CD14-positive monocyte (primary cell): ENCODE measurements at regions not wholly inside any gene's neighbourhood (a gene's known extent, or its start where the extent isn't known, plus 50 kb on each side); places are given as distances from the start of the nearest gene placed in this dataset.

Experiments
- DNase-seq, 3 donors: peaks; one replicate each; pipeline ENCODE4 v3.0.0-alpha.2; 2011 to 2022
- H2AFZ ChIP-seq: 2 replicates; pipeline ENCODE4 v1.6.0; 2012; ENCODE audit warnings: mild to moderate bottlenecking, low read depth, low read length, inconsistent platforms; ENCODE audit not compliant: insufficient read depth, poor library complexity, severe bottlenecking
- H3K27ac ChIP-seq, 2 donors: 1 replicate in 1 of 2; 2 replicates in 1 of 2; pipeline ENCODE4 v1.5.1; 2012 to 2013; ENCODE audit warnings: low read length in 2 of 2, control low read depth in 1 of 2, inconsistent platforms in 1 of 2, low read depth in 1 of 2, mild to moderate bottlenecking in 1 of 2
- H3K27me3 ChIP-seq, 2 donors: one replicate each; pipeline versions ENCODE4 v1.6.0 to v1.6.1; 2011 to 2013; ENCODE audit warnings: low read length in 2 of 2; ENCODE audit not compliant: control insufficient read depth in 2 of 2, insufficient read depth in 2 of 2
- H3K36me3 ChIP-seq, 2 donors: replicated peaks in 1 of 2; 1 replicate in 1 of 2; 2 replicates in 1 of 2; pipeline versions ENCODE4 v1.5.1 to v1.6.1; 2012 to 2013; ENCODE audit warnings: low read length in 2 of 2, control low read depth in 1 of 2, inconsistent platforms in 1 of 2, mild to moderate bottlenecking in 1 of 2; ENCODE audit not compliant: insufficient read depth in 2 of 2, control insufficient read depth in 1 of 2
- H3K4me1 ChIP-seq, 2 donors: 1 replicate in 1 of 2; 2 replicates in 1 of 2; pipeline versions ENCODE4 v1.5.1 to v1.6.1; 2012 to 2013; ENCODE audit warnings: low read length in 2 of 2, control low read depth in 1 of 2, inconsistent platforms in 1 of 2, mild to moderate bottlenecking in 1 of 2, moderate library complexity in 1 of 2; ENCODE audit not compliant: insufficient read depth in 2 of 2, control insufficient read depth in 1 of 2
- H3K4me2 ChIP-seq: replicated peaks from 2 replicates; pipeline ENCODE3; 2012; ENCODE audit warnings: low read length, moderate library complexity, mild to moderate bottlenecking; ENCODE audit not compliant: poor library complexity, severe bottlenecking; ENCODE audit errors: extremely low read depth
- H3K4me3 ChIP-seq, 3 experiments: fragments of 200-600 bp in 1 of 3; sonication (generic) in 1 of 3; replicated peaks in 1 of 3; 1 replicate in 2 of 3; 2 replicates in 1 of 3; pipeline ENCODE4 v1.5.1; 2011 to 2013; ENCODE audit warnings: low read length in 3 of 3, mild to moderate bottlenecking in 3 of 3, control low read depth in 2 of 3, low read depth in 2 of 3, inconsistent platforms in 1 of 3, moderate library complexity in 1 of 3
- H3K79me2 ChIP-seq: 2 replicates; pipeline ENCODE4 v1.6.0; 2012; ENCODE audit warnings: mild to moderate bottlenecking, control low read depth, inconsistent platforms, low read length, moderate library complexity; ENCODE audit not compliant: insufficient read depth
- H3K9ac ChIP-seq: 2 replicates; pipeline ENCODE4 v1.6.0; 2017; ENCODE audit warnings: low read length, mild to moderate bottlenecking; ENCODE audit not compliant: insufficient read depth, poor library complexity, severe bottlenecking
- H3K9me3 ChIP-seq, 2 donors: replicated peaks in 1 of 2; 1 replicate in 1 of 2; 2 replicates in 1 of 2; pipeline versions ENCODE4 v1.5.1 to v1.6.1; 2012 to 2013; ENCODE audit warnings: low read length in 2 of 2, control low read depth in 1 of 2; ENCODE audit not compliant: control insufficient read depth in 1 of 2, insufficient read depth in 1 of 2
- H4K20me1 ChIP-seq: 2 replicates; pipeline ENCODE4 v1.6.0; 2012; ENCODE audit warnings: mild to moderate bottlenecking, low read length, control low read depth, moderate library complexity; ENCODE audit not compliant: insufficient read depth
- H3K27ac Mint-ChIP-seq, 7 donors: one replicate each; pipeline ENCODE4 v1.8.0; 2020; ENCODE audit warnings: mild to moderate bottlenecking in 7 of 7, mixed read lengths in 7 of 7, moderate library complexity in 6 of 7, inconsistent platforms in 2 of 7
- H3K27me3 Mint-ChIP-seq, 3 donors: one replicate each; pipeline ENCODE4 v1.8.0; 2021 to 2022; ENCODE audit warnings: low read depth in 3 of 3, mild to moderate bottlenecking in 3 of 3, mixed read lengths in 3 of 3, moderate library complexity in 3 of 3, inconsistent platforms in 1 of 3
- H3K36me3 Mint-ChIP-seq, 2 donors: one replicate each; pipeline ENCODE4 v1.8.0; 2020; ENCODE audit warnings: mixed read lengths in 2 of 2, inconsistent platforms in 1 of 2, mild to moderate bottlenecking in 1 of 2
- H3K4me1 Mint-ChIP-seq: one replicate; pipeline ENCODE4 v1.8.0; 2020; ENCODE audit warnings: mild to moderate bottlenecking, mixed read lengths
- H3K4me3 Mint-ChIP-seq, 2 donors: one replicate each; pipeline ENCODE4 v1.8.0; 2020; ENCODE audit warnings: mild to moderate bottlenecking in 2 of 2, mixed read lengths in 2 of 2, moderate library complexity in 1 of 2
- H3K9me3 Mint-ChIP-seq, 7 donors: one replicate each; pipeline ENCODE4 v1.8.0; 2020 to 2022; ENCODE audit warnings: mixed read lengths in 7 of 7, mild to moderate bottlenecking in 6 of 7, moderate library complexity in 6 of 7, inconsistent platforms in 2 of 7
- CTCF ChIP-seq: fragments of 200-600 bp; IDR thresholded peaks from one replicate; pipeline ENCODE4 v1.8.0; 2022; ENCODE audit warnings: antibody characterized with exemption, mild to moderate bottlenecking
- WGBS: methylation state at CpG from one replicate; pipeline ENCODE4 v1.1.5; 2013; ENCODE audit warnings: missing lambda C conversion rate; ENCODE audit not compliant: insufficient coverage; 5-methylcytosine and 5-hydroxymethylcytosine counted together
- intact Hi-C, 2 donors: fragments of 100-400 bp; cut with micrococcal nuclease; formaldehyde crosslinking; loops; one replicate each; pipeline versions ENCODE4 v1.15.0 to v1.15.1; 2023

DNA sequence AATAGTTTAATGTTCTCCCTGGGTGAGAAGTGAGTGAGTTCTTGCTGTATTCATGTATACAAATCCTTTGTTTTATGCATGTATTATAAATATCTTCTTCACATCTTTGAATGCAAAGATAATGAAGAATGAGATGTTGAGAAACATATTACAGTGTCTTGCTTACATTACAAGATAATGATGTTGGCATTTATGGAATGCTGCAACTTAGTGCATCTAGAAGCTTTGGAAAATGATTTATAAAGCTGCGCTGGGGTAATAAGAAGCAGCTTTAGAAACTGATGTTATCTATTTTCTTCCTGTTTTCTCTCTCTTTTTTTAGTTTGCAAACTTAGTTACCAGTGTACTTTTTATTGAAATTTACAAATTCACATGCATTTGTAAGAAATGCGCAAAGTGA is 673.4 kb downstream of the KCTD16 start:
- Histone ChIP-seq H3K9ac (no peak overlapping the region), H3K4me1 (no peaks in the 10 kb centered on the region), H3K4me2 (no peak overlapping the region), H3K9me3 (peaks cover 17 to 22% of the 10 kb centered on the region in 2 donors), H3K4me3 (no peak overlapping the region), H4K20me1 (no peaks in the 10 kb centered on the region), H3K36me3 (no peaks in the 10 kb centered on the region), H3K27ac (no peak overlapping the region), H2AFZ (no peak overlapping the region), H3K79me2 (no peaks in the 10 kb centered on the region), H3K27me3 (no peaks in the 10 kb centered on the region)
- DNase-seq, result no peak
- intact Hi-C loops, result no loop called here
- H3K27me3 Mint-ChIP-seq, result no peaks in the 10 kb centered on the region
- H3K9me3 Mint-ChIP-seq, result peaks cover 3 to 16% (median 11%) of the 10 kb centered on the region in 7 donors
- WGBS, result no CpG with 5 or more reads among the region's 2 CpGs
- no peak overlapping the region for H3K27ac Mint-ChIP-seq
- TF ChIP-seq CTCF, result no peak
- no peaks in the 10 kb centered on the region for H3K36me3 Mint-ChIP-seq
- no peak overlapping the region for H3K4me3 Mint-ChIP-seq
- no peaks in the 10 kb centered on the region for H3K4me1 Mint-ChIP-seq

- Histone ChIP-seq H3K9me3 (peaks cover 3 to 9% of the 10 kb centered on the region in 2 donors), H3K27ac (no peak overlapping the region), H3K4me2 (no peak overlapping the region), H3K79me2 (no peaks in the 10 kb centered on the region), H3K4me3 (no peak overlapping the region), H4K20me1 (no peaks in the 10 kb centered on the region), H3K36me3 (no peaks in the 10 kb centered on the region), H3K27me3 (no peaks in the 10 kb centered on the region), H3K4me1 (no peaks in the 10 kb centered on the region), H2AFZ (no peak overlapping the region), H3K9ac (no peak overlapping the region)
- Mint-ChIP-seq H3K4me1 (no peaks in the 10 kb centered on the region), H3K36me3 (no peaks in the 10 kb centered on the region), H3K27ac (no peak overlapping the region), H3K9me3 (peaks cover 2 to 15% (median 7%) of the 10 kb centered on the region in 7 donors), H3K4me3 (no peak overlapping the region), H3K27me3 (no peaks in the 10 kb centered on the region)
- DNase-seq, result no peak
- intact Hi-C loops, result no loop called here
- TF ChIP-seq CTCF, result no peak
Observed at GRCh38 chr5:144832416-144832815, 661.7 kb downstream of the KCTD16 start.
